GM23248 (cell line): ENCODE measurements at regions not wholly inside any gene's neighbourhood (a gene's known extent, or its start where the extent isn't known, plus 50 kb on each side); places are given as distances from the start of the nearest gene placed in this dataset.

Experiments used
- DNase-seq: peaks from one replicate; pipeline ENCODE4 v3.0.0-alpha.2; 2015
- H2AFZ ChIP-seq: fragments of 200-600 bp; sonication (generic); 2 replicates; pipeline ENCODE4 v1.6.1; 2016; ENCODE audit warnings: antibody characterized with exemption
- H3F3A ChIP-seq: fragments of 200-600 bp; sonication (generic); 2 replicates; pipeline ENCODE4 v1.6.1; 2016; ENCODE audit warnings: mild to moderate bottlenecking, antibody characterized with exemption, mixed run types; ENCODE audit not compliant: insufficient read depth
- H3K27ac ChIP-seq: fragments of 200-600 bp; sonication (generic); 2 replicates; pipeline ENCODE4 v1.5.1; 2016; ENCODE audit warnings: mild to moderate bottlenecking
- H3K27me3 ChIP-seq: fragments of 200-600 bp; sonication (generic); replicated peaks from 2 replicates; pipeline ENCODE4 v1.6.1; 2016; ENCODE audit warnings: mild to moderate bottlenecking; ENCODE audit not compliant: insufficient read depth
- H3K36me3 ChIP-seq: fragments of 200-600 bp; sonication (generic); 2 replicates; pipeline ENCODE4 v1.6.1; 2016; ENCODE audit warnings: low read depth, mild to moderate bottlenecking
- H3K4me1 ChIP-seq: fragments of 200-600 bp; sonication (generic); 2 replicates; pipeline ENCODE4 v1.6.1; 2016; ENCODE audit warnings: mild to moderate bottlenecking; ENCODE audit not compliant: insufficient read depth
- H3K4me2 ChIP-seq: fragments of 200-600 bp; sonication (generic); one replicate; pipeline ENCODE4 v1.6.1; 2016; ENCODE audit warnings: mild to moderate bottlenecking; ENCODE audit not compliant: unreplicated experiment
- H3K4me3 ChIP-seq: fragments of 200-600 bp; sonication (generic); 2 replicates; pipeline ENCODE4 v1.5.1; 2016; ENCODE audit warnings: mild to moderate bottlenecking
- H3K79me2 ChIP-seq: fragments of 200-600 bp; sonication (generic); 2 replicates; pipeline ENCODE4 v1.6.1; 2016; ENCODE audit warnings: mild to moderate bottlenecking; ENCODE audit not compliant: insufficient read depth
- H3K9ac ChIP-seq: fragments of 200-600 bp; sonication (generic); 2 replicates; pipeline ENCODE4 v1.6.1; 2016; ENCODE audit warnings: mild to moderate bottlenecking
- H3K9me2 ChIP-seq: fragments of 200-600 bp; sonication (generic); 2 replicates; pipeline ENCODE4 v1.6.1; 2016; ENCODE audit warnings: mixed run types, mild to moderate bottlenecking, moderate library complexity; ENCODE audit not compliant: insufficient read depth
- H3K9me3 ChIP-seq: fragments of 200-600 bp; sonication (generic); one replicate; pipeline ENCODE4 v1.6.1; 2017; ENCODE audit warnings: low read depth
- H4K20me1 ChIP-seq: fragments of 200-600 bp; sonication (generic); 2 replicates; pipeline ENCODE4 v1.6.0; 2016; ENCODE audit not compliant: insufficient read depth
- EZH2 ChIP-seq: fragments of 200-600 bp; sonication (generic); IDR thresholded peaks from 2 replicates; pipeline ENCODE4 v1.6.1; 2018; ENCODE audit warnings: antibody characterized with exemption, mild to moderate bottlenecking; ENCODE audit not compliant: insufficient read depth, poor library complexity, severe bottlenecking
- EZH2phosphoT487 ChIP-seq: fragments of 200-600 bp; sonication (generic); IDR thresholded peaks from 2 replicates; pipeline ENCODE4 v1.6.1; 2018; ENCODE audit warnings: antibody characterized with exemption, moderate library complexity, mild to moderate bottlenecking, low read depth; ENCODE audit not compliant: insufficient read depth
- WGBS, 2 experiments: methylation state at CpG; one replicate each; pipeline ENCODE4 v1.1.6; 2015 to 2017; ENCODE audit warnings: low lambda C conversion rate in 2 of 2, low coverage in 1 of 2; ENCODE audit errors: missing lambda C conversion rate in 2 of 2; 5-methylcytosine and 5-hydroxymethylcytosine counted together
- in situ Hi-C: fragments of 300-500 bp; cut with MboI; formaldehyde crosslinking; loops from 2 replicates; pipeline ENCODE4 v1.15.0; 2020

GRCh38 chr18:45270289-45270771 lies 344.9 kb upstream of the SLC14A2 start:
- H4K20me1 ChIP-seq, result no peaks in the 10 kb centered on the region
- no peaks in the 10 kb centered on the region for H3K27me3 ChIP-seq
- DNase-seq, result peak; percentile 43
- H3K9me3 ChIP-seq, result no peaks in the 10 kb centered on the region
- no peak overlapping the region for H3K9ac ChIP-seq
- H2AFZ ChIP-seq, result no peak overlapping the region
- H3K27ac ChIP-seq, result no peak overlapping the region
- no peak for TF ChIP-seq EZH2
- TF ChIP-seq EZH2phosphoT487, result no peak
- H3K4me1 ChIP-seq, result 0 out of 2 replicates have a peak, but pooled peaks cover 4% of the 10 kb centered on the region
- no peaks in the 10 kb centered on the region for H3K9me2 ChIP-seq
- no peaks in the 10 kb centered on the region for H3K79me2 ChIP-seq
- no peak overlapping the region for H3K4me3 ChIP-seq
- H3K4me2 ChIP-seq, result no peak overlapping the region
- in situ Hi-C loops, result no loop called here
- no peaks in the 10 kb centered on the region for H3F3A ChIP-seq
- H3K36me3 ChIP-seq, result no peaks in the 10 kb centered on the region

GRCh38 chr18:45274026-45274425 lies 341.2 kb upstream of the SLC14A2 start:
- Histone ChIP-seq H2AFZ (no peak overlapping the region), H3K4me2 (no peak overlapping the region), H3K9me2 (no peaks in the 10 kb centered on the region), H3K36me3 (no peaks in the 10 kb centered on the region), H3K9me3 (no peaks in the 10 kb centered on the region), H3K4me1 (0 out of 2 replicates have a peak, but pooled peaks cover 4% of the 10 kb centered on the region), H3F3A (no peaks in the 10 kb centered on the region), H4K20me1 (no peaks in the 10 kb centered on the region), H3K9ac (no peak overlapping the region), H3K4me3 (no peak overlapping the region), H3K27me3 (no peaks in the 10 kb centered on the region), H3K27ac (no peak overlapping the region), H3K79me2 (no peaks in the 10 kb centered on the region)
- 29 to 42% methylated on average over 1 of the region's 1 CpG for WGBS, 2 experiments
- in situ Hi-C loops, result no loop called here
- TF ChIP-seq EZH2phosphoT487, result no peak
- TF ChIP-seq EZH2, result no peak
- DNase-seq, result no peak

GRCh38 chr18:45275367-45276113 lies 339.7 kb upstream of the SLC14A2 start:
- DNase-seq, result peak; percentile 24
- Histone ChIP-seq H3K27me3 (no peaks in the 10 kb centered on the region), H3K9ac (no peak overlapping the region), H3K27ac (no peak overlapping the region), H3K36me3 (no peaks in the 10 kb centered on the region), H3K9me2 (no peaks in the 10 kb centered on the region), H4K20me1 (no peaks in the 10 kb centered on the region), H3K4me3 (no peak overlapping the region), H3K4me1 (no peaks in the 10 kb centered on the region), H3K4me2 (no peak overlapping the region), H2AFZ (no peak overlapping the region), H3K79me2 (no peaks in the 10 kb centered on the region), H3F3A (no peaks in the 10 kb centered on the region), H3K9me3 (no peaks in the 10 kb centered on the region)
- WGBS, 2 experiments, result 49 to 52% methylated on average over 5 of the region's 5 CpGs
- TF ChIP-seq EZH2phosphoT487 (no peak), EZH2 (no peak)
- in situ Hi-C loops, result no loop called here

GRCh38 chr18:45276878-45277277 lies 338.4 kb upstream of the SLC14A2 start:
- no peaks in the 10 kb centered on the region for H3K9me2 ChIP-seq
- H3K36me3 ChIP-seq, result no peaks in the 10 kb centered on the region
- no peak overlapping the region for H3K4me2 ChIP-seq
- H3K27ac ChIP-seq, result no peak overlapping the region
- TF ChIP-seq EZH2phosphoT487 (no peak), EZH2 (no peak)
- no peaks in the 10 kb centered on the region for H3F3A ChIP-seq
- WGBS, 2 experiments, result 90 to 93% methylated on average over 3 of the region's 3 CpGs
- H3K4me1 ChIP-seq, result no peaks in the 10 kb centered on the region
- no peak for DNase-seq
- H3K27me3 ChIP-seq, result no peaks in the 10 kb centered on the region
- H2AFZ ChIP-seq, result no peak overlapping the region
- H3K9me3 ChIP-seq, result no peaks in the 10 kb centered on the region
- no peak overlapping the region for H3K9ac ChIP-seq
- no peaks in the 10 kb centered on the region for H3K79me2 ChIP-seq
- no peaks in the 10 kb centered on the region for H4K20me1 ChIP-seq
- in situ Hi-C loops, result no loop called here
- no peak overlapping the region for H3K4me3 ChIP-seq
